SK-N-SH (cell line): ENCODE measurements at regions not wholly inside any gene's neighbourhood (a gene's known extent, or its start where the extent isn't known, plus 50 kb on each side); places are given as distances from the start of the nearest gene placed in this dataset.

Source experiments
- CTCF ChIA-PET: fragments of 300-600, 350-600 bp; formaldehyde crosslinking; extraction: SDS; loops from one replicate; lab custom pipeline; 2021; lab: Yijun Ruan, JAX
- POLR2A ChIA-PET: fragments of 350-600 bp; sonication (Branson Sonifier 250); formaldehyde crosslinking; extraction: SDS; loops from one replicate; lab custom pipeline; 2020; ENCODE audit warnings: antibody characterized with exemption, inconsistent platforms; lab: Yijun Ruan, JAX
- DNase-seq: peaks from one replicate; pipeline ENCODE4 v3.0.0; 2012
- H2AFZ ChIP-seq: fragments of 200-600 bp; sonication (generic); 2 replicates; pipeline ENCODE4 v1.8.1; 2016; ENCODE audit warnings: antibody characterized with exemption, mild to moderate bottlenecking, low read depth
- H3F3A ChIP-seq: fragments of 200-600 bp; sonication (generic); replicated peaks from 2 replicates; pipeline ENCODE3; 2016; ENCODE audit warnings: antibody characterized with exemption, mild to moderate bottlenecking; ENCODE audit not compliant: insufficient read depth
- H3K27ac ChIP-seq, 2 experiments: fragments of 200-500 bp in 1 of 2; fragments of 200-600 bp in 1 of 2; sonication (Bioruptor generic) in 1 of 2; sonication (generic), shearing (Covaris generic) in 1 of 2; 2 replicates each; pipeline versions ENCODE4 v1.5.1 to v1.6.1; 2014 to 2016; ENCODE audit warnings: low read depth in 2 of 2, inconsistent platforms in 1 of 2, low read length in 1 of 2, mild to moderate bottlenecking in 1 of 2, mixed read lengths in 1 of 2
- H3K27me3 ChIP-seq: fragments of 200-600 bp; sonication (generic), shearing (Covaris generic); 2 replicates; pipeline ENCODE4 v1.6.1; 2016; ENCODE audit warnings: mixed run types; ENCODE audit not compliant: insufficient read depth
- H3K36me3 ChIP-seq, 2 experiments: fragments of 200-500 bp in 1 of 2; fragments of 200-600 bp in 1 of 2; sonication (Bioruptor generic) in 1 of 2; sonication (generic) in 1 of 2; replicated peaks in 1 of 2; 2 replicates each; pipeline versions ENCODE3 to v1.5.1; 2014 to 2016; ENCODE audit warnings: low read length in 1 of 2, mild to moderate bottlenecking in 1 of 2; ENCODE audit not compliant: insufficient read depth in 2 of 2, control insufficient read depth in 1 of 2
- H3K4me1 ChIP-seq, 2 experiments: fragments of 200-500 bp in 1 of 2; fragments of 200-600 bp in 1 of 2; sonication (Bioruptor generic) in 1 of 2; sonication (generic), shearing (Covaris generic) in 1 of 2; 2 replicates each; pipeline versions ENCODE4 v1.5.1 to v1.6.1; 2014 to 2016; ENCODE audit warnings: low read depth in 1 of 2, low read length in 1 of 2, mixed run types in 1 of 2; ENCODE audit not compliant: insufficient read depth in 2 of 2, control insufficient read depth in 1 of 2
- H3K4me2 ChIP-seq: fragments of 200-600 bp; sonication (generic), shearing (Covaris generic); 2 replicates; pipeline ENCODE4 v1.6.1; 2017; ENCODE audit warnings: mixed run types
- H3K4me3 ChIP-seq, 2 experiments: fragments of 200-500 bp in 1 of 2; fragments of 200-600 bp in 1 of 2; sonication (Bioruptor generic) in 1 of 2; sonication (generic), shearing (Covaris generic) in 1 of 2; 2 replicates each; pipeline versions ENCODE4 v1.5.1 to v1.8.1; 2014 to 2016; ENCODE audit warnings: low read depth in 2 of 2, inconsistent platforms in 1 of 2, low read length in 1 of 2, mild to moderate bottlenecking in 1 of 2, mixed read lengths in 1 of 2, moderate library complexity in 1 of 2
- H3K79me2 ChIP-seq: fragments of 200-600 bp; sonication (generic); 2 replicates; pipeline ENCODE4 v1.8.1; 2017; ENCODE audit warnings: mild to moderate bottlenecking; ENCODE audit not compliant: insufficient read depth
- H3K9ac ChIP-seq: fragments of 200-600 bp; sonication (generic); 2 replicates; pipeline ENCODE4 v1.6.1; 2017; ENCODE audit warnings: mixed run types
- H3K9me2 ChIP-seq: fragments of 200-600 bp; sonication (generic); 2 replicates; pipeline ENCODE4 v1.6.1; 2017; ENCODE audit warnings: mixed run types
- H3K9me3 ChIP-seq: fragments of 200-600 bp; sonication (generic); 2 replicates; pipeline ENCODE4 v1.6.1; 2017; ENCODE audit warnings: mixed run types, mild to moderate bottlenecking, moderate library complexity
- H4K20me1 ChIP-seq: fragments of 200-600 bp; sonication (generic); 2 replicates; pipeline ENCODE4 v1.6.1; 2017; ENCODE audit warnings: mild to moderate bottlenecking, mixed run types; ENCODE audit not compliant: insufficient read depth
- CHD2 ChIP-seq: fragments of 150-350 bp; IDR thresholded peaks from 2 replicates; pipeline ENCODE4 v1.6.1; 2018; ENCODE audit warnings: low read length; ENCODE audit not compliant: partially characterized antibody
- ELF1 ChIP-seq: IDR thresholded peaks from 2 replicates; pipeline ENCODE4 v1.4.0; 2012
- FOXJ3 ChIP-seq: sonication (generic); formaldehyde crosslinking; IDR thresholded peaks from 2 replicates; pipeline ENCODE4 v1.5.1; 2020; ENCODE audit warnings: mild to moderate bottlenecking, missing genetic modification reagents
- FOXM1 ChIP-seq: IDR thresholded peaks from 2 replicates; pipeline ENCODE4 v1.4.0; 2012; ENCODE audit warnings: low read depth, mild to moderate bottlenecking
- MAX ChIP-seq: IDR thresholded peaks from 2 replicates; pipeline ENCODE4 v1.4.0; 2012; ENCODE audit warnings: low read depth
- NFIC ChIP-seq: IDR thresholded peaks from 2 replicates; pipeline ENCODE4 v1.4.0; 2012; ENCODE audit warnings: borderline replicate concordance
- RAD21 ChIP-seq: IDR thresholded peaks from 2 replicates; pipeline ENCODE4 v1.6.1; 2012; ENCODE audit warnings: mild to moderate bottlenecking, low read length
- SIN3A ChIP-seq: IDR thresholded peaks from 2 replicates; pipeline ENCODE4 v1.6.1; 2012; ENCODE audit warnings: low read depth, mild to moderate bottlenecking, low read length, moderate library complexity, borderline replicate concordance
- SMC3 ChIP-seq: IDR thresholded peaks from 2 replicates; pipeline ENCODE4 v1.6.1; 2012; ENCODE audit warnings: low read depth, low read length, improper control_type of control experiment
- USF1 ChIP-seq: IDR thresholded peaks from 2 replicates; pipeline ENCODE4 v1.4.0; 2012; ENCODE audit warnings: low read depth, borderline replicate concordance
- ZBTB33 ChIP-seq: IDR thresholded peaks from 2 replicates; pipeline ENCODE4 v1.4.0; 2012; ENCODE audit warnings: low read depth, borderline replicate concordance
- WGBS: methylation state at CpG from one replicate; pipeline ENCODE4 v1.1.6; 2017; ENCODE audit warnings: low lambda C conversion rate; 5-methylcytosine and 5-hydroxymethylcytosine counted together

- TF ChIP-seq ZBTB33 (no peak), ELF1 (no peak), RAD21 (no peak)
Measured at GRCh38 chr20:40915756-40916155, 112.9 kb upstream of the TOP1 start (continued).

- Histone ChIP-seq H3K27me3 (no peaks in the 10 kb centered on the region), H4K20me1 (no peaks in the 10 kb centered on the region), H3K27ac (no peak overlapping the region), H3K4me3 (no peak overlapping the region), H3K79me2 (no peaks in the 10 kb centered on the region), H3K4me1 (no peaks in the 10 kb centered on the region), H3F3A (no peaks in the 10 kb centered on the region), H3K4me2 (no peak overlapping the region), H2AFZ (no peak overlapping the region), H3K9me3 (no peaks in the 10 kb centered on the region), H3K36me3 (no peaks in the 10 kb centered on the region), H3K9ac (no peak overlapping the region), H3K9me2 (no peaks in the 10 kb centered on the region)
- WGBS, result 6% methylated on average over 1 of the region's 1 CpG
- POLR2A ChIA-PET, result no interaction called here
- no peak for DNase-seq
- TF ChIP-seq SMC3, result no peak
- TF ChIP-seq FOXJ3 (CRISPR knock-in tag), result no peak
- TF ChIP-seq FOXM1, result no peak
- TF ChIP-seq MAX, result no peak
- TF ChIP-seq CHD2, result no peak
- no peak for TF ChIP-seq NFIC
- TF ChIP-seq SIN3A, result no peak
- no peak for TF ChIP-seq RAD21
- CTCF ChIA-PET, result no interaction called here
Measured at GRCh38 chr20:40916276-40916675, 112.3 kb upstream of the TOP1 start.

GRCh38 chr20:40920291-40920690, 108.3 kb upstream of the TOP1 start:
- Histone ChIP-seq H2AFZ (no peak overlapping the region), H3K4me3 (no peak overlapping the region), H3F3A (no peaks in the 10 kb centered on the region), H3K9me3 (no peaks in the 10 kb centered on the region), H3K4me2 (no peak overlapping the region), H3K27me3 (no peaks in the 10 kb centered on the region)
- no peak for DNase-seq
- TF ChIP-seq ELF1, result no peak
- TF ChIP-seq SMC3, result no peak
- no peak for TF ChIP-seq USF1
- TF ChIP-seq, all 33 proteins: peak for 0
- H3K4me1 ChIP-seq, result no peaks in the 10 kb centered on the region
- H4K20me1 ChIP-seq, result no peaks in the 10 kb centered on the region
- H3K9me2 ChIP-seq, result no peaks in the 10 kb centered on the region
- H3K36me3 ChIP-seq, result no peaks in the 10 kb centered on the region
- POLR2A ChIA-PET, result no interaction called here
- H3K79me2 ChIP-seq, result no peaks in the 10 kb centered on the region
- CTCF ChIA-PET, result no interaction called here
- WGBS, result 33% methylated on average over 2 of the region's 2 CpGs
- H3K9ac ChIP-seq, result no peak overlapping the region
- H3K27ac ChIP-seq, result no peak overlapping the region
